Activated naive CD8-positive, alpha-beta T cell treated with anti-CD3 and anti-CD28 coated beads for 36 hours (primary cell): ENCODE measurements at regions not wholly inside any gene's neighbourhood (a gene's known extent, or its start where the extent isn't known, plus 50 kb on each side); places are given as distances from the start of the nearest gene placed in this dataset.

Source experiments
- DNase-seq: peaks from one replicate; pipeline ENCODE4 v3.0.0; 2021
- H3K27ac Mint-ChIP-seq: one replicate; pipeline ENCODE4 v1.8.0; 2022; ENCODE audit warnings: mild to moderate bottlenecking, moderate library complexity, mixed read lengths
- H3K27me3 Mint-ChIP-seq: one replicate; pipeline ENCODE4 v1.8.0; 2022; ENCODE audit warnings: mild to moderate bottlenecking, mixed read lengths
- H3K36me3 Mint-ChIP-seq: one replicate; pipeline ENCODE4 v1.8.0; 2021; ENCODE audit warnings: mild to moderate bottlenecking, mixed read lengths
- H3K4me1 Mint-ChIP-seq: one replicate; pipeline ENCODE4 v1.8.0; 2021; ENCODE audit warnings: mixed read lengths
- H3K4me3 Mint-ChIP-seq: one replicate; pipeline ENCODE4 v1.8.0; 2022; ENCODE audit warnings: mild to moderate bottlenecking, moderate library complexity, mixed read lengths
- H3K9me3 Mint-ChIP-seq: one replicate; pipeline ENCODE4 v1.8.0; 2022; ENCODE audit warnings: mixed read lengths

DNA sequence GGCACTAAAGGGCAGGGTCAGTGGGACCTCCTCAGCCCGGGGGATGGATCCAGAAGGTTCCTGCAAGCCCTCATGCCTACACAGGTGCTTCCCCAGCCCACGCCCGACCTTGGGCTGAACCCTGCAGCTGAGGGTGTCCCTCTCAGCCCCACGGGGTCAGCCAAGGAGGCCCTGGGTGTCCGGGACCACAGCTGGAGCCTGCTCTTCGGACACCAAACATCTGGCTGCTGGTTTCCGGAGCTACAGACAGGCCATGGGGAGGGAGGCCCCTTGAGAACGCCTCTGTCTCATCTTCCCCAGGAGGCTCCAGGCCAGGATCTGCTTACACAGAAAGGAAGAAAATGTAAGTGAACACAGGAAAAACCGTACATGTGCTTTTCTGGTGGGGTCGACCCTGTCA lies 355.7 kb downstream of the MN1 start:
- Mint-ChIP-seq H3K4me1 (no peaks in the 10 kb centered on the region), H3K27ac (no peak overlapping the region), H3K4me3 (no peak overlapping the region), H3K36me3 (no peaks in the 10 kb centered on the region), H3K27me3 (peaks cover 3% of the 10 kb centered on the region), H3K9me3 (peaks cover 1% of the 10 kb centered on the region)
- no peak for DNase-seq

DNA sequence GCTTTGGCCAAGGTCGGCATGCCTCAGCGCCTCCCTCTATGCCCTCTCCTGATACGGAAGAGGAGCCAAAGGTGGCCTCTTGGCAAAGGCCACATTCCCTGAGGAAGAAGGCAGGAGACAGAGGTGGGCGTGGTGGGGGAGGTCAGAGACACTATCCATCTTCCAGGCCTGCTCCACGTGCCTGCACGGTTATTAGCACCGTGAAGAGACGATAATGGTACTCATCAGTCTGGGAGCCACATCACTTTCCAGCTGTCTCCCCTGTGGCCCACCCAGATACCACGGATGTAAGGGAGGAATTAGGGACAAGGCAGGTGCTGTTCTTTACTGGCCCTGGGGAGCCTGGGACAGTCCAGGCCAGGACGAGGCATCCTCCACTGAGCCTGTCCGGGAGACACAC lies 354.3 kb downstream of the MN1 start:
- H3K9me3 Mint-ChIP-seq: peaks cover 1% of the 10 kb centered on the region
- no peak overlapping the region for H3K4me3 Mint-ChIP-seq
- H3K27ac Mint-ChIP-seq: no peak overlapping the region
- peaks cover 3% of the 10 kb centered on the region for H3K27me3 Mint-ChIP-seq
- H3K36me3 Mint-ChIP-seq: no peaks in the 10 kb centered on the region
- H3K4me1 Mint-ChIP-seq: no peaks in the 10 kb centered on the region
- no peak for DNase-seq

DNA sequence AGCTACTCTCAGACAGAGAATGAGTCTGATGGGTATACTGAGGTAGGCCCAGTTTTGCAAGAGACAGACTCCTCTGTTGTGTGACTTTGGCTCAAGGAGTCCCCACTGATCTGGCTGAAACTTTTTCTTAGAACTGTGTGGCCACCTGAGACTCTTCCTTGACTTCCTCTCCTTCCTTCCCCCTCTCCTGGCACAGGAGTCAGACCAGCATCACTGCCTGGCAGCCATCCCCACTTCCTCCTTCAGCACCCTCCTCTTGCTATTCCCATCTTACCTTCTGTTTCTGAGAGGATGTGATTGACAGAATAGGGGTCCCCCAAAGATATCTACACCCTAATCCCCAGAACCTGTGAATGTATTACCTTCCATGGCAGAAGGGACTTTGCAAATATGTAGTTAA lies 351.1 kb downstream of the MN1 start:
- H3K27me3 Mint-ChIP-seq: peaks cover 3% of the 10 kb centered on the region

DNA sequence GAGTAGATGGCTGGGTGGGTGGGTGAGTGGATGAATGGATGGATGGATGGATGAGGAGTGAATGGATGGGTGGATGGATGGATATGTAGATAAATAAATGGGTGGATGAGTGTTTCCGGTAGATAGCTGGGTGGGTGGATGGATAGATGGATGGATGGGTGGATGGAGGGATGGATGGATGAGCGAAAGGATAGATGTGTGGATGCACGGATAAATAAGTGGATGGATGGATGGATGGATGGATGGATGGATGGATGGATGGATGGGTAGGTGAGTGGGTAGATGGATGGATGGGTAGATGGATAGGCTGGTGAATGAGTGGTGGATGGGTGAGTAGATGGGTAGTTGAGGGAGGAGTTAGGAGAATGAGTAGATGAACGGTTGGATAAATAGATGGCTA lies 349.3 kb downstream of the MN1 start:
- peaks cover 6% of the 10 kb centered on the region for H3K27me3 Mint-ChIP-seq
- no peak for DNase-seq
- no peaks in the 10 kb centered on the region for H3K36me3 Mint-ChIP-seq
- H3K4me3 Mint-ChIP-seq: no peak overlapping the region
- H3K27ac Mint-ChIP-seq: no peak overlapping the region
- H3K4me1 Mint-ChIP-seq: no peaks in the 10 kb centered on the region
- H3K9me3 Mint-ChIP-seq: peaks cover 1% of the 10 kb centered on the region

More for the DNA sequence above, 351.1 kb downstream of the MN1 start:
- H3K27ac Mint-ChIP-seq: no peak overlapping the region
- H3K36me3 Mint-ChIP-seq: no peaks in the 10 kb centered on the region
- no peak overlapping the region for H3K4me3 Mint-ChIP-seq
- H3K9me3 Mint-ChIP-seq: peaks cover 1% of the 10 kb centered on the region
- no peaks in the 10 kb centered on the region for H3K4me1 Mint-ChIP-seq
- no peak for DNase-seq

DNA sequence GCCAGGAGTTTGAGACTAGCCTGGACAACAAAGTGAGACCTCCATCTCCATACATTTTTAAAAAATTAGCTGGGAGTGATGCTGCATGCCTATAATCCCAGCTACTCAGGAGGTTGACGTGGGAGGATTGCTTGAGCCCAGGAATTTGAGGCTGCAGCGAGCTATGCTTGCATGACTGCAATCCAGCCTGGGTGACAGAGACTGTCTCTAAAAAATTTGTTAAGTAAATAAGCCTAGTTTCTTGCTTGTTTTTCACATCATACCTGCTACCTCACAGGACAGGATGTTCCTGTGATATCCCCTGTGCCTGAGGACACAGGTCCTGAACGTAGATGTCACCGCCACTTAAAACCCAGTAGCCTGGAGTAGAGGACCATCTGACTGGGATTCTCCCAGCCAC lies 348.6 kb downstream of the MN1 start:
- Mint-ChIP-seq H3K36me3 (no peaks in the 10 kb centered on the region), H3K27ac (no peak overlapping the region), H3K27me3 (peaks cover 6% of the 10 kb centered on the region), H3K4me3 (no peak overlapping the region), H3K4me1 (no peaks in the 10 kb centered on the region), H3K9me3 (peaks cover 1% of the 10 kb centered on the region)
- DNase-seq: no peak

DNA sequence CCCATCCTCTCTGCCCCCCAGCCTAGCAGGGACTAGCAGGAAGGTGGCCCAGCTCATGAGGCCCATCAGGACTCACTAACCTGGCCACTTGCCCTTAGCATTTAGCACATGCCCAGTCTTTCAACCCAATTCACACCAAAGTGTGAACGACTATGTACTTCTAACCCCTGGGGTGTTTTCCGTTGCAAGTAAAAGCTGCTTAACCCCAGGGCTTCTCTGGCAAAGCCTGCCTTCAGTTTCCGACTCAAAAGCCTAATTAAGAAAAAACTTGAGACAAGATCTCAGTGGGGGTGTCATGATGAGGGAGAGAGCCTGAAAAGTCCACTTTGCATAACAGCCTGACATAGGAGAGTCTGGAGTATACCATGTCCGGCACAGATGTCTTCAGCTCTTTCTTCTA lies 347.8 kb downstream of the MN1 start:
- DNase-seq: no peak
- Mint-ChIP-seq H3K4me3 (no peak overlapping the region), H3K36me3 (no peaks in the 10 kb centered on the region), H3K27ac (no peak overlapping the region), H3K4me1 (no peaks in the 10 kb centered on the region), H3K27me3 (peaks cover 6% of the 10 kb centered on the region), H3K9me3 (peaks cover 1% of the 10 kb centered on the region)

DNA sequence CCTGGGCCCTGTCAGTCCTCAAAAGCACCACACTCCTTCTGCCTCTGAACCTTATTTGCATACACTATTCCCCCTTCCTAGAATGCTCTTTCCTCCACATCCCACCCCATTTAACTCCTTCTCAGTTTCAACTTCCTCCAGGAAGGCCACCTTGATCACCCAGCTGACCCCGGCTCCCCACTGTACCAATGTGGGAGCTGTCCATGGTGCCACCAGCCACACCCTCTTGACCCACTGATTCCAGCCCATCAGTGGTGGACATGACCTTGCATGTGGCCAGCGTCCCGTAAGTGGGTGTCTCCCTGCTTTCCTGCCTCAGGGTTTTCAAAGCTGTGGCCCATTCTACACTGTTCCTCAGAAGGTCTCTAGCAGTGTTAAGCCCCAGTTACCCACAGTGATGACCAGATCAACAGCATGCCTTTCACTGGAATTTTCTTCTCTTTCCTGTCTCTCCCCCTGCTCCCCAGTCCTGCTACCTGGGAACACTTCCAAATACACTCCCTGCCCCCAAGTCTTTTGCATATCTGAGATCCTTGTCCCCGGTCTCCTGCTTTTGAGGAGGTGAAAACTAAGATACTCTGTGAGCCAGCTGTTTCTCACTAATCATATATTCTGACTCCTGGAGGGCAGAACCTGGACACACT lies 346.6 kb downstream of the MN1 start:
- Mint-ChIP-seq H3K27ac (no peak overlapping the region), H3K27me3 (peaks cover 9% of the 10 kb centered on the region), H3K36me3 (no peaks in the 10 kb centered on the region), H3K9me3 (peaks cover 1% of the 10 kb centered on the region), H3K4me3 (no peak overlapping the region), H3K4me1 (no peaks in the 10 kb centered on the region)
- no peak for DNase-seq

DNA sequence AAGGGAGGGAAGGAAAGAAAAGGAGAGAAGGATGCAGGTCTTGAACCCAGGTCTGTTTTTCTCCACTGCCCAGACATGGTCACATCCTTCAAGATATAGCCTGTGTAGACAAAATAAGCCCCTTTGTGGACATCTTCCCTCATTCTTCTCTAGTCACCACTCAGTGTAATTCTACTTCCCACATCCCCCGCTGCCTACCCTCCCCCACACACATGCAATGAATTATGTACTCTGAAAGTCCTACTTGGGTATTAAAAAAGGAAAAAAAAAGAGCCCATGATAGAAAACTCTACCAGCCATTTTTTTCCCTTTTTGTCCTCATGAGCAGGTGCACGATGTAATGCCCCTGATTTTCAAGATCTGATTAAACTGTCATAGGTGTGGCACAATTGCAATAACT lies 346.0 kb downstream of the MN1 start:
- Mint-ChIP-seq H3K27ac (no peak overlapping the region), H3K4me3 (no peak overlapping the region), H3K9me3 (peaks cover under 1% of the 10 kb centered on the region), H3K27me3 (peaks cover 9% of the 10 kb centered on the region), H3K4me1 (no peaks in the 10 kb centered on the region), H3K36me3 (no peaks in the 10 kb centered on the region)
- no peak for DNase-seq

DNA sequence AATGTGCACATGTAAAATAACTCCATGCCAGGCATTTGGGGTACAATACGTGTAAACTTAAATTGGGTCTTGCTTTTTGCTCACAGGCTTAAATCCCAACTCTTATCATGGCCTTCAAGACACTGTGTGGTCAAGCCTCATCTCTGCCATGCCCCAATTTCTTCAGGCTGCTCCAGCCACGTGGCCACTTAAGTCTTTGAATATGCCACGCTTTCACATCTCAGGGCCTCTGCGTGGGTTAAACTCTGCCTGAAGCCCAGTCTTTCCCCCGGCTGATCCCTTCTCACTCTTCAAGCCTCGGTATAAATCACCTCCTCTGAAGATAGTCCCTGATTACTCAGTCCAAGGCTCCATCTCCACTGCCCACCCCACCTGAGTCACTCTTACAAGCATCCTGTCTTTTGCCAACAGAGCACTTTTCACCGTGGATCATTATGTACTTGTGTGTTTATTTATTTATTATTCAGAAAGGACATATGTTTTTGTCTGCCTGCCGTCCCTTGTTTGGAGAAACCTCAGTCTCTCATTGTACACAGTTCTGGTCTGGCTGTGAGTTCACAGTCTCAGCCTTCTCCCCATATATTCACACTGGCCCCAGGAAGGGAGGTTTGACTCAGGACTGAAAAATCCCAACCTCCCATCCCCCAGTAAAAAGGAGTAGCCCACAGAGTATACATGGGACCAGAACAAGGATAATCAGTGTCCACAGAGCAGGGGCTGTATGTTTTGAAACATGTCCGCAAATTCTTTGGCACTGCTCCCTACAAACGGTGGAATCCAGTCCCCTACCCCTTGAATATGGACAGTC lies 344.7 kb downstream of the MN1 start:
- Mint-ChIP-seq H3K27ac (no peak overlapping the region), H3K36me3 (no peaks in the 10 kb centered on the region), H3K4me3 (no peak overlapping the region), H3K27me3 (peaks cover 6% of the 10 kb centered on the region), H3K4me1 (no peaks in the 10 kb centered on the region), H3K9me3 (peaks cover 1% of the 10 kb centered on the region)
- no peak for DNase-seq

DNA sequence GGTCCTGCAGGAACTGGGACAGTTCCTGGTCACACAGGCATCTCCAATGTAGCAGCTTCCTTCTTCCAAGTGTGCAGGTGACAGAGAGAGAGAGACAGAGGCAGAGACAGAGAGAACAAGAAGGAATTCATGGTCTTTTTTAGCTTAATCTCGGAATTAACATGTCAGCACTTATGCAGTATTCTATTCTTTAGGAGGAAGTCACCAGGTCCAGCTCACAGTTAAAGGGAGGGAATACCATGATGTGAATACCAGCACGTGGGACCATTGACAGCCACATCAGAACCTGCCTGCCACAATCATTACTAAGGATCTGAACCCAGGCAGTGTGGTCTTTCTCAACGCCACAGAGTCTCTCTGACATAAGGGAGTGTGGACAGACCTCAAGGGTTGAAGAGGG lies 341.6 kb downstream of the MN1 start:
- no peaks in the 10 kb centered on the region for H3K4me1 Mint-ChIP-seq
- H3K9me3 Mint-ChIP-seq: peaks cover 1% of the 10 kb centered on the region
- DNase-seq: no peak
- H3K36me3 Mint-ChIP-seq: no peaks in the 10 kb centered on the region
- peaks cover 6% of the 10 kb centered on the region for H3K27me3 Mint-ChIP-seq
- no peak overlapping the region for H3K27ac Mint-ChIP-seq
- H3K4me3 Mint-ChIP-seq: no peak overlapping the region

DNA sequence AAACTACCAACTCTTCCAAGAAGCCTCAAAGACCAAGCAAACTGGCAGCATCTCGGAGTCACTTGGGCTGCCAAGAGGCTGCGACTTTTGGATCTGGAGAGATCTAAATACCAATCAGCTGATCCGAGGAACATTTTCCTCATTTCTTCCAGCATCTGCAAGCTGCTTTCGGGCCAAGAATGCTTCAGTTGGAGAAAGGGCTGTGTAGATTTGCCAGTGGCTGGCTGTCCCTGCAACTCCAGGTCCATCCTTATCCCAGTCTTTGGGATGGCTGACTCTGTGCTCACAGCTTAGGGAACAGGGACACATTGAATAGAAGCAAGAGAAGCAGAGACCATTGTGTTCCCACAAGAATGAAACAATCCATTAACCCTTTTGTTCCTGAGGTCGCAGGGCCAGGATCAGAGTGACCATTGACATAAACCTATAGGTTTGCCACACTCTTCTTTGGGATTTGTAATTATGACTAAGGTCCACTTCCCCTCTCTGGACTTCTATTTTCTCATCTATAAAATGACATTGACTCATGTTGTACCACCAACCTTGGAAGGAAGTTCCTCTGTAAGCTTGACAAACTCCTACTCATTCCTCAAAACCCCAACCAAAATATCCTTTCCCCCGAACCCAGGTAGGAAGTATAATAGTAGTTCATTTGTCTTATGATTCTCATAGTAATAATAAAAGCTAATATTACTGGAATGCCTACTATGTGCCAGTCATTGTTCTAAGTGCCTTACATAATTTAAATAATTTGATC lies 340.8 kb downstream of the MN1 start:
- Mint-ChIP-seq H3K27me3 (peaks cover 6% of the 10 kb centered on the region), H3K36me3 (no peaks in the 10 kb centered on the region), H3K9me3 (peaks cover 1% of the 10 kb centered on the region), H3K27ac (no peak overlapping the region), H3K4me3 (no peak overlapping the region), H3K4me1 (no peaks in the 10 kb centered on the region)
- DNase-seq: no peak

DNA sequence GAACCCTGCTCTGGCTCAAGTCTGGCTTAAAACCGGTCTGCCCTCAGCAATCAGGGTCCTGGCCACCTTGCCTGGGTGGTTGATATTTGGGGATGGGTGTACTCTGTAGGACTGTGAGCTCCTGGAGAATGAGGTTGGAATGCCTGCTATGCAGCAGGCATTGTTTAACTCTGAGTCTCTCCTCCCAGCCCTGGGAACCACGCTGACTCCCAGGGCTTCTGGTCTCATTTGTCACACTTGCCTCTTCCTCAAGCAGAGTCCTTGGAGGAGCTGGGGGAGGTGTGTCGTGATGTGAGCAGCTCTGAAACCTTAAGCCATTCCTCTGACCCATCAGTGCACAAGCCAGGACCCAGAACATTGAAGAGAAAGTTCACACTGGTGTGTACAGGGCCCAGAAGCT lies 340.1 kb downstream of the MN1 start:
- no peak for DNase-seq
- Mint-ChIP-seq H3K27me3 (peaks cover 6% of the 10 kb centered on the region), H3K27ac (no peak overlapping the region), H3K9me3 (peaks cover 1% of the 10 kb centered on the region), H3K4me1 (no peaks in the 10 kb centered on the region), H3K4me3 (no peak overlapping the region), H3K36me3 (no peaks in the 10 kb centered on the region)

DNA sequence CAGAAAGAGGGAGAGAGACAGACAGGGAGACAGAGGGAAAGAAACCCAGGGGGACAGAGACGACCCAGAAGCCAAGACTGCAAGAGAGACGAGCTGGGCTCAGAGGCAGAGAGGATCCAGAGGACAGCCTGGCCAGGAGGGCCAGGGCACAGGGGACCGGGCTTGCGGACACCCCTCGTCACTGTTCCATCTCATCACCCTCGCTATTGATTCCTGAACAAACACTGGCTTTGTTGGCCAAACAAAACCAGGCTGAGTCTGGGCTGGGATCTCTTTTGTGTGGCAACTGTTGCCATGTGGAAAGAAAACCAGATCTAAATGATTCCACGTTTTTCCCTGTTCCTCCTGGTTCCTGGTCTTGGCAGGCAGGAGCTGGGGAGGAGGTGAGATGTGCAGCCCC lies 339.4 kb downstream of the MN1 start:
- H3K27me3 Mint-ChIP-seq: peaks cover 3% of the 10 kb centered on the region
- H3K4me1 Mint-ChIP-seq: no peaks in the 10 kb centered on the region
- H3K9me3 Mint-ChIP-seq: peaks cover 1% of the 10 kb centered on the region
- no peaks in the 10 kb centered on the region for H3K36me3 Mint-ChIP-seq
- no peak for DNase-seq
- no peak overlapping the region for H3K4me3 Mint-ChIP-seq
- no peak overlapping the region for H3K27ac Mint-ChIP-seq

DNA sequence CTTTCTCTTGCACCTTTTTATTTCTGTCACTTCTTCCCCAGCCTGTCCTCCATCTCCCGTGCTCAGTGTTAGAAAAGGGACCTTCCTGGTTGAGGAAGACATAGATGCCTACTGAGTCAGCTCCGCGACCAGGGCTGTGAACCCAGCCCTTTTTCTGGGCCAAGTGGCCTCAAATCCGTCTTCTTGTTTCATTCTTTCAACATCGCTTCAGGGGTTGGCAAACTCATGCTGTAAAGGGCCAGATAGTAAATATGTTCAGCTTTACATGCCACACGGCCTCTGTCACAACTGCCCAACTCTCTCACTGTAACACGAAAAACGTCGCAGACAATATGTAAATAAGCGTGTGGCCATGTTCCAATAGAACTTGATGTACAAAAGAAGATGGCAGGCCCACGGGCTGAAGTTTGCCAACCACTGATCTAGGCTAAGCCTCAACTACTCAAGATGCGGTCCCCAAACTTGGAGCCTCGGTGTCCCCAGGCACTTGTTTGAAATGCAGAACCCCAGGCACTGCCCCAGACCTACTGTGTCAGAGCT lies 338.4 kb downstream of the MN1 start:
- Mint-ChIP-seq H3K36me3 (no peaks in the 10 kb centered on the region), H3K27me3 (peaks cover 3% of the 10 kb centered on the region), H3K4me3 (no peak overlapping the region), H3K9me3 (peaks cover 1% of the 10 kb centered on the region), H3K27ac (no peak overlapping the region), H3K4me1 (no peaks in the 10 kb centered on the region)
- no peak for DNase-seq

DNA sequence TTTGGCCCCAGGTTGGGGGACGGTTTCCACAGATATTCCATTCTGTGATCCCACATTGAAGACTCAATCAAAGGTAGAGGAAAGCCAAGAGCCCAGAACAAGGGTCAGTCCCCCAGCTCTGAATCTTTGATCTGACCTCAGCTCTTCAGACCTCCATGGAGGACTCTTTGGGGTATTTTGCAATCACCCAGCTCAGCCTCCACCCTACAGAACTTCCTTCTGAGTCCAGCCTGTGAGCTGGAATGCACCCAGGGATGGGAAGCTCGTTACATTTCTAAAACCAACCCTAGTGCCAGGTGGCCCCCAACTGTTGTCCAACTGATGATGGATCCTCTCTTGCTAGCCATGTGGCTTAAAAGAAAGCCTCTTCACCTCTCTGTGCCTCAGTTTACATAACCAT lies 335.3 kb downstream of the MN1 start:
- no peaks in the 10 kb centered on the region for H3K9me3 Mint-ChIP-seq
- no peak for DNase-seq
- no peak overlapping the region for H3K4me3 Mint-ChIP-seq
- H3K4me1 Mint-ChIP-seq: no peaks in the 10 kb centered on the region
- H3K27me3 Mint-ChIP-seq: no peaks in the 10 kb centered on the region
- H3K36me3 Mint-ChIP-seq: no peaks in the 10 kb centered on the region
- H3K27ac Mint-ChIP-seq: no peak overlapping the region
